HepG2 (cell line): ENCODE measurements at regions not wholly inside any gene's neighbourhood (a gene's known extent, or its start where the extent isn't known, plus 50 kb on each side); places are given as distances from the start of the nearest gene placed in this dataset.

Experiments
- ATAC-seq: fragments of 200-7000 bp; cut with Tn5 transposase; 3 replicates; pipeline ENCODE4 v1.9.1; 2020; ENCODE audit warnings: mild to moderate bottlenecking, moderate library complexity
- BruUV-seq: library from RNA; stranded (reverse); fragments of 400-500 nt; replicated peaks from 2 replicates; lab custom pipeline; 2021; lab: Mats Ljungman, UMichigan
- CTCF ChIA-PET: fragments of 300-600 bp; formaldehyde crosslinking; extraction: SDS; loops from one replicate; lab custom pipeline; 2021; ENCODE audit warnings: low total read pairs, inconsistent platforms, low intra/inter-chr PET ratio; lab: Yijun Ruan, JAX
- POLR2A ChIA-PET: fragments of 350-600 bp; sonication (Branson Sonifier 250); formaldehyde crosslinking; loops from one replicate; lab custom pipeline; 2020; ENCODE audit warnings: antibody characterized with exemption, inconsistent platforms; lab: Yijun Ruan, JAX
- DNase-seq: peaks from one replicate; pipeline ENCODE4 v3.0.0-alpha.2; 2015; ENCODE audit warnings: low spot score
- FAIRE-seq: peaks from 3 replicates; lab custom pipeline; 2011; peaks lifted over from hg19 to GRCh38; lab: Jason Lieb, UNC
- H2AFZ ChIP-seq: one replicate; pipeline ENCODE4 v1.6.1; 2011; ENCODE audit warnings: low read length, inconsistent platforms
- H3K27ac ChIP-seq: fragments of 300-600 bp; 3 replicates; pipeline ENCODE4 v1.8.0; 2011; ENCODE audit warnings: mixed run types, mild to moderate bottlenecking, mixed read lengths, low read length, inconsistent platforms; ENCODE audit not compliant: insufficient read depth; ENCODE audit errors: extremely low read length
- H3K27me3 ChIP-seq, 2 experiments: fragments of 200-600 bp in 1 of 2; 2 replicates in 1 of 2; 3 replicates in 1 of 2; pipeline versions ENCODE4 v1.6.0 to v1.8.0; 2011; ENCODE audit warnings: low read length in 2 of 2, mild to moderate bottlenecking in 2 of 2, moderate library complexity in 2 of 2, inconsistent platforms in 1 of 2; ENCODE audit not compliant: insufficient read depth in 2 of 2, control insufficient read depth in 1 of 2
- H3K36me3 ChIP-seq, 2 experiments: fragments of 200-600 bp in 1 of 2; replicated peaks in 1 of 2; 2 replicates in 1 of 2; 3 replicates in 1 of 2; pipeline versions ENCODE4 v1.5.1 to v1.8.0; 2011; ENCODE audit warnings: low read length in 2 of 2, inconsistent platforms in 1 of 2; ENCODE audit not compliant: insufficient read depth in 2 of 2, control insufficient read depth in 1 of 2
- H3K4me1 ChIP-seq: 2 replicates; pipeline ENCODE4 v1.5.1; 2012; ENCODE audit warnings: low read length, inconsistent platforms; ENCODE audit not compliant: insufficient read depth
- H3K4me2 ChIP-seq: 2 replicates; pipeline ENCODE4 v1.6.0; 2011; ENCODE audit warnings: low read depth, low read length, inconsistent platforms
- H3K4me3 ChIP-seq, 3 experiments: fragments of 200-600 bp in 1 of 3; sonication (generic), shearing (Covaris generic) in 1 of 3; replicated peaks in 1 of 3; 2 replicates each; pipeline ENCODE4 v1.5.1; 2011 to 2016; ENCODE audit warnings: low read length in 3 of 3, inconsistent platforms in 2 of 3, low read depth in 2 of 3, mild to moderate bottlenecking in 2 of 3, control low read depth in 1 of 3, mixed read lengths in 1 of 3; ENCODE audit not compliant: insufficient read depth in 1 of 3
- H3K79me2 ChIP-seq: one replicate; pipeline ENCODE4 v1.6.1; 2011; ENCODE audit warnings: low read length, inconsistent platforms; ENCODE audit not compliant: insufficient read depth
- H3K9ac ChIP-seq: 2 replicates; pipeline ENCODE4 v1.6.0; 2011; ENCODE audit warnings: mild to moderate bottlenecking, low read depth, low read length, inconsistent platforms; ENCODE audit not compliant: insufficient read depth
- H3K9me3 ChIP-seq: 2 replicates; pipeline ENCODE4 v1.5.1; 2012; ENCODE audit warnings: mild to moderate bottlenecking, low read length
- H4K20me1 ChIP-seq: 2 replicates; pipeline ENCODE4 v1.6.0; 2011; ENCODE audit warnings: inconsistent platforms, mild to moderate bottlenecking, low read length, moderate library complexity; ENCODE audit not compliant: insufficient read depth
- SP140L ChIP-seq: sonication (generic); formaldehyde crosslinking; IDR thresholded peaks from 2 replicates; pipeline ENCODE4 v1.4.0; 2020; ENCODE audit warnings: missing genetic modification reagents, borderline replicate concordance
- ZNF317 ChIP-seq: sonication (generic); formaldehyde crosslinking; IDR thresholded peaks from 2 replicates; pipeline ENCODE4 v1.5.0; 2020; ENCODE audit warnings: mild to moderate bottlenecking, missing genetic modification reagents
- whole genome bisulfite sequencing: methylation state at CpG from one replicate; pipeline ENCODE4 v1.1.6; 2017; ENCODE audit warnings: low lambda C conversion rate; 5-methylcytosine and 5-hydroxymethylcytosine counted together
- in situ Hi-C: cut with HindIII; loops from 2 replicates; pipeline ENCODE4 v1.10.0; 2017; ENCODE audit warnings: low pct_unique_long_range_greater_than_20kb; ENCODE audit not compliant: extremely low pct_ligation_motif_present
- intact Hi-C: fragments of 100-400 bp; cut with micrococcal nuclease; formaldehyde crosslinking; loops from one replicate; pipeline ENCODE4 v1.10.0; 2022; ENCODE audit not compliant: unreplicated experiment
- TF ChIP-seq, protein P1 (sequence below): sonication (generic); formaldehyde crosslinking; IDR thresholded peaks from 2 replicates; pipeline ENCODE4 v1.4.0; 2020; ENCODE audit warnings: low read depth, missing genetic modification reagents
- TF ChIP-seq, protein P2 (sequence below): sonication (generic); formaldehyde crosslinking; IDR thresholded peaks from 2 replicates; pipeline ENCODE4 v1.5.1; 2020; ENCODE audit warnings: mild to moderate bottlenecking, missing genetic modification reagents

DNA sequence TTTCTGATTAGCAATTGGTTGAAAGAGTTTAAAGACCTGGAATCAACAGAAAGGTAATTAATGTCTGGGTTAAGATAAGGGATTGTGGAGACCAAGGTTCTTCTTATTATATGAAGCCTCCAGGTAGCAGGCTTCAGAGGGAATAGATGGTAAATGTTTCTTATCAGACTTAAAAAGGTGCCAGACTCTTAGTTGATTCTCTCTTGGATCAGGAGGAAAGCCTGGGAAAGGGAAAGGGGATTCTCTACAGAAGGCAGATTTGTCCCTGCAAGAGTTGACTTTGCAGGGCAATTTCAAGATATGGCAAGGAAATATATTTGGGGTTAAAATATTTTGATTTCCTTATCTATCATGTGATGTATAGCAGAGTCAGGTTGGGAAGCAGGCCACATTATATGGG is 153.1 kb upstream of the ARL4C start (continued):
- TF ChIP-seq, protein P1, sequence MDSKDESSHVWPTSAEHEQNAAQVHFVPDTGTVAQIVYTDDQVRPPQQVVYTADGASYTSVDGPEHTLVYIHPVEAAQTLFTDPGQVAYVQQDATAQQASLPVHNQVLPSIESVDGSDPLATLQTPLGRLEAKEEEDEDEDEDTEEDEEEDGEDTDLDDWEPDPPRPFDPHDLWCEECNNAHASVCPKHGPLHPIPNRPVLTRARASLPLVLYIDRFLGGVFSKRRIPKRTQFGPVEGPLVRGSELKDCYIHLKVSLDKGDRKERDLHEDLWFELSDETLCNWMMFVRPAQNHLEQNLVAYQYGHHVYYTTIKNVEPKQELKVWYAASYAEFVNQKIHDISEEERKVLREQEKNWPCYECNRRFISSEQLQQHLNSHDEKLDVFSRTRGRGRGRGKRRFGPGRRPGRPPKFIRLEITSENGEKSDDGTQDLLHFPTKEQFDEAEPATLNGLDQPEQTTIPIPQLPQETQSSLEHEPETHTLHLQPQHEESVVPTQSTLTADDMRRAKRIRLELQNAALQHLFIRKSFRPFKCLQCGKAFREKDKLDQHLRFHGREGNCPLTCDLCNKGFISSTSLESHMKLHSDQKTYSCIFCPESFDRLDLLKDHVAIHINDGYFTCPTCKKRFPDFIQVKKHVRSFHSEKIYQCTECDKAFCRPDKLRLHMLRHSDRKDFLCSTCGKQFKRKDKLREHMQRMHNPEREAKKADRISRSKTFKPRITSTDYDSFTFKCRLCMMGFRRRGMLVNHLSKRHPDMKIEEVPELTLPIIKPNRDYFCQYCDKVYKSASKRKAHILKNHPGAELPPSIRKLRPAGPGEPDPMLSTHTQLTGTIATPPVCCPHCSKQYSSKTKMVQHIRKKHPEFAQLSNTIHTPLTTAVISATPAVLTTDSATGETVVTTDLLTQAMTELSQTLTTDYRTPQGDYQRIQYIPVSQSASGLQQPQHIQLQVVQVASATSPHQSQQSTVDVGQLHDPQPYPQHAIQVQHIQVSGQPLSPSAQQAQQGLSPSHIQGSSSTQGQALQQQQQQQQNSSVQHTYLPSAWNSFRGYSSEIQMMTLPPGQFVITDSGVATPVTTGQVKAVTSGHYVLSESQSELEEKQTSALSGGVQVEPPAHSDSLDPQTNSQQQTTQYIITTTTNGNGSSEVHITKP (CRISPR knock-in tag): no peak

DNA sequence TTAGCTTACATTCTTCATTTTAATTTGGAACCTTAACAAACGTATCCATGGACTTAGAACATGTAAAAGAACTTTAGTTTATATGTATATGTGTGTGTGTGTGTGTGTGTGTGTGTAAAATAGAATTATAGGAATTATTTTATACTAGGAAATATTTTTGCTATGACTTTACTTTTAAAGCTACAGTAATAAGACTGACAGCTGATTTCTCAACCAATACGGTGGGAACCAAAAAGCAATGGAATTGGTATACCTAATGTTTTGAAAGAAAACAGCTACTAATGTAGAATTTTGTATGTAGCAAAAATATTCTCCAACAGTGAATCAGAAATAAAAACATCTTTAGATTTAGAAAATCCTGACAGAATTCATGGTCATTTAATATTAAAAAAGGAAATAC is 146.5 kb upstream of the ARL4C start:
- ATAC-seq (no peak), DNase-seq (no peak), FAIRE-seq (peak; percentile 56)
- no peaks in the 10 kb centered on the region for H4K20me1 ChIP-seq
- no peak overlapping the region for H3K9ac ChIP-seq
- H3K9me3 ChIP-seq: peaks cover 19% of the 10 kb centered on the region
- POLR2A ChIA-PET: interaction anchor here (0.7 kb wide), 1 partner anchor 280 kb away, joined by 3 read pairs; no protein-coding TSS in a partner anchor
- no peaks in the 10 kb centered on the region for H3K36me3 ChIP-seq
- 13% methylated on average over 2 of the region's 2 CpGs for WGBS
- no TSS peak for BruUV-seq
- no peak overlapping the region for H2AFZ ChIP-seq
- H3K4me3 ChIP-seq: no peak overlapping the region
- CTCF ChIA-PET: no interaction called here
- in situ Hi-C loops (no loop called here), intact Hi-C loops (no loop called here)
- H3K27ac ChIP-seq: no peak overlapping the region
- TF ChIP-seq ZNF317 (CRISPR knock-in tag) (peak; percentile 100), SP140L (CRISPR knock-in tag) (no peak)
- TF ChIP-seq, protein P2, sequence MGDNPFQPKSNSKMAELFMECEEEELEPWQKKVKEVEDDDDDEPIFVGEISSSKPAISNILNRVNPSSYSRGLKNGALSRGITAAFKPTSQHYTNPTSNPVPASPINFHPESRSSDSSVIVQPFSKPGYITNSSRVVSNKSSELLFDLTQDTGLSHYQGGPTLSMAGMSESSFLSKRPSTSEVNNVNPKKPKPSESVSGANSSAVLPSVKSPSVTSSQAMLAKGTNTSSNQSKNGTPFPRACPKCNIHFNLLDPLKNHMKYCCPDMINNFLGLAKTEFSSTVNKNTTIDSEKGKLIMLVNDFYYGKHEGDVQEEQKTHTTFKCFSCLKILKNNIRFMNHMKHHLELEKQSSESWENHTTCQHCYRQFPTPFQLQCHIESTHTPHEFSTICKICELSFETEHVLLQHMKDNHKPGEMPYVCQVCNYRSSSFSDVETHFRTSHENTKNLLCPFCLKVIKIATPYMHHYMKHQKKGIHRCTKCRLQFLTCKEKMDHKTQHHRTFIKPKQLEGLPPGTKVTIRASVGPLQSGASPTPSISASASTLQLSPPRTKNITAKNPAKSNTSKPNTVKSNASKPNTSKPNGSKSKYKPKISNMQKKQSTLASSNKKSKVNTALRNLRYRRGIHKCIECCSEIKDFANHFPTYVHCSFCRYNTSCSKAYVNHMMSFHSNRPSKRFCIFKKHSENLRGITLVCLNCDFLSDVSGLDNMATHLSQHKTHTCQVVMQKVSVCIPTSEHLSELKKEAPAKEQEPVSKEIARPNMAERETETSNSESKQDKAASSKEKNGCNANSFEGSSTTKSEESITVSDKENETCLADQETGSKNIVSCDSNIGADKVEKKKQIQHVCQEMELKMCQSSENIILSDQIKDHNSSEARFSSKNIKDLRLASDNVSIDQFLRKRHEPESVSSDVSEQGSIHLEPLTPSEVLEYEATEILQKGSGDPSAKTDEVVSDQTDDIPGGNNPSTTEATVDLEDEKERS (CRISPR knock-in tag): peak; percentile 72; the same call in 1 of the 2 replicates
- no peaks in the 10 kb centered on the region for H3K79me2 ChIP-seq
- no peaks in the 10 kb centered on the region for H3K27me3 ChIP-seq
- no peak overlapping the region for H3K4me2 ChIP-seq
- H3K4me1 ChIP-seq: peaks cover 16% of the 10 kb centered on the region
